Chondrocyte (in vitro differentiated cells): ENCODE measurements at regions not wholly inside any gene's neighbourhood (a gene's known extent, or its start where the extent isn't known, plus 50 kb on each side); places are given as distances from the start of the nearest gene placed in this dataset.
A peak's percentile ranks its signal among the peaks of the same experiment; 100 is the strongest.

Source experiments
- DNase-seq: peaks from one replicate; pipeline ENCODE4 v3.0.0; 2021; ENCODE audit warnings: mixed read lengths, low spot score
- H3K27ac Mint-ChIP-seq: one replicate; pipeline ENCODE4 v1.8.0; 2021; ENCODE audit warnings: mild to moderate bottlenecking, moderate library complexity, mixed read lengths; ENCODE audit not compliant: unreplicated experiment
- H3K27me3 Mint-ChIP-seq: 2 replicates; pipeline ENCODE4 v1.8.0; 2021; ENCODE audit warnings: low read depth, mixed read lengths
- H3K36me3 Mint-ChIP-seq: 2 replicates; pipeline ENCODE4 v1.8.0; 2021; ENCODE audit warnings: low read depth, mixed read lengths
- H3K4me1 Mint-ChIP-seq: 2 replicates; pipeline ENCODE4 v1.8.0; 2021; ENCODE audit warnings: low read depth, mild to moderate bottlenecking, mixed read lengths
- H3K4me3 Mint-ChIP-seq: one replicate; pipeline ENCODE4 v1.8.0; 2021; ENCODE audit warnings: mild to moderate bottlenecking, moderate library complexity, mixed read lengths; ENCODE audit not compliant: unreplicated experiment
- H3K9me3 Mint-ChIP-seq: 2 replicates; pipeline ENCODE4 v1.8.0; 2021; ENCODE audit warnings: low read depth, mixed read lengths
- CTCF ChIP-seq: fragments of 200-600 bp; sonication (generic); IDR thresholded peaks from 2 replicates; pipeline ENCODE4 v1.5.0; 2021; ENCODE audit warnings: antibody characterized with exemption, mild to moderate bottlenecking, moderate library complexity

GRCh38 chr19:28948566-28948965, 264.4 kb downstream of the UQCRFS1 start:
- Mint-ChIP-seq H3K36me3 (no peaks in the 10 kb centered on the region), H3K27me3 (no peaks in the 10 kb centered on the region), H3K9me3 (no peaks in the 10 kb centered on the region), H3K27ac (no peak overlapping the region), H3K4me1 (peaks cover 8% of the 10 kb centered on the region), H3K4me3 (no peak overlapping the region)
- no peak for TF ChIP-seq CTCF
- DNase-seq, result no peak

DNA sequence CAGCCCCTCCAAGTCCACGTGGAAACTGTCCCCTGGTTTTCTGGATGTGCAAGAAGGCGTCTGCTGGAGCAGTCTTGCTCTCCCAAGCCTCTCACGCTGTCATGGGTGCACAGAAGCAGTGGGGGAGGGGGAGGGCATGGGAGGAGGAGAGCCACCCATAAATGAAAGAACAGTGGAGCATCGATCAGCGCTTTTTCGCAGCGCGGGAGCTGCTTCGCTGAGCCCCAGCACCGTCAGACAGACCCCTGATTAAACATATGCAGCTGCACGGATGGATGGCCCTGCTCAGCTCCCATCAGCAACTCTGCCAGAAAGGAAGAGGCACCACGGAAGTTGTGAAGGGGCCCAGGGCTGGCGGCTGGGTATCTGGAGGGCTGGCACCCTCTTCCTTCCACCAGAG, 264.9 kb downstream of the UQCRFS1 start:
- peaks cover 8% of the 10 kb centered on the region for H3K4me1 Mint-ChIP-seq
- no peaks in the 10 kb centered on the region for H3K27me3 Mint-ChIP-seq
- no peak overlapping the region for H3K27ac Mint-ChIP-seq
- H3K4me3 Mint-ChIP-seq, result no peak overlapping the region
- no peak for DNase-seq
- H3K36me3 Mint-ChIP-seq, result no peaks in the 10 kb centered on the region
- TF ChIP-seq CTCF, result no peak
- no peaks in the 10 kb centered on the region for H3K9me3 Mint-ChIP-seq

- DNase-seq, result no peak
- peaks cover 27% of the 10 kb centered on the region for H3K4me1 Mint-ChIP-seq
- no peak overlapping the region for H3K27ac Mint-ChIP-seq
- no peaks in the 10 kb centered on the region for H3K36me3 Mint-ChIP-seq
- H3K4me3 Mint-ChIP-seq, result no peak overlapping the region
- H3K9me3 Mint-ChIP-seq, result peaks cover 5% of the 10 kb centered on the region
- no peaks in the 10 kb centered on the region for H3K27me3 Mint-ChIP-seq
- peak; percentile 9 for TF ChIP-seq CTCF
Measured at GRCh38 chr19:28943651-28944050, 269.3 kb downstream of the UQCRFS1 start.

DNA sequence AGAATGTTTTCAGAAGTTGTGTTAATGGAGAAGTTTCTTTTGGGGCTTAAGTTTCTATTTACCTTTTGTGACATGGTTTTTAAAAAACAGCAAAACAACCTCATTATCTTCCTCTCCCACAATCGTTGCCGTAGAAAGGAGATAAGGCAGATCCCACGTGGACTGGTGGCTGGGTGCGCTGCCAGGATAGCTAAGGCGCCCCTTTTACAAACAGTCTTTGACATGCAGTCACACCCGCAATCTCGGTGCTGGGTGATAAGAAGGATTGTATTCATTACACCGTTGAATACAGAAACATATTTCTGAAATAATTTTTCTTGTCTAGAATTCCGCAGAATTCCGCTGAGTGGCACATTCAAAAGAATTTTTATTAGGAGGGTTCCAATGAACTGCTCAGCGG, 271.1 kb downstream of the UQCRFS1 start:
- H3K9me3 Mint-ChIP-seq, result peaks cover 10% of the 10 kb centered on the region
- H3K27me3 Mint-ChIP-seq, result no peaks in the 10 kb centered on the region
- TF ChIP-seq CTCF, result no peak
- peaks cover 5% of the 10 kb centered on the region for H3K36me3 Mint-ChIP-seq
- peak overlapping the region; percentile 90 for H3K27ac Mint-ChIP-seq
- H3K4me1 Mint-ChIP-seq, result peaks cover 32% of the 10 kb centered on the region
- DNase-seq, result no peak
- H3K4me3 Mint-ChIP-seq, result no peak overlapping the region

DNA sequence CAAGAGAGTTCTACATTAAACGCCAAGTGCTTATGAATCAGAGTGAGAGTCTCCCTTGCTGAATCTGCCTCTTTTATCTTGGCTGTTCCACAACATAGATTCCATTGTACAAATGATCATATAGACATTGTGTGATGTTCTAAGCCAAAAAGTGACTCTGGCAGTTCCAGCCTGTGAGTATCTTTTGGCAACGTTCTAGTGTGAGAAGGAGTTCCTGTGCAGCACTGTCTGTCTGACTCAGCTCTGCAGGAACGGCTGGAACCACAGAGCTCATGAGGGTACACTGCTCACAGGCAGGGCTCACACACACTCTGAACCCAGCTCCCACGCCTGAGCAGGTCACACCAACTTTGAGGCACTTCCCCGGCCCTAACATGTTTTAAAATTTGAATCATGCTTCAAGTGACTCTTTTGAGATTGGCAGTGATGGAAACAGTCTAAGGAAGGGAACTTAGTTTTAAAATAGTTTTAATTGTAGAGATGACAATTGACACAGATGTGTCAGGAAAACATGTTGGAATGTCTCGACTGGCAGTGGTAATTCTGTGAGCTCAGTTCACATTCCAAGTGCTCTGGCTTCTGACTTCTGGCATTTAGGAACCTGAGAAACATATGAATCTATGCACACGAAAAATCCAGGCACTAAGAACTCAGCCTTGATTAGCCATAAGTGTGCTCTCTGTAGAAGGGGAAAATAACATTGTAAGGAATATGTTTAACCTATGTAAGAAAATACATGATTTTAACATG, 272.0 kb downstream of the UQCRFS1 start:
- no peak for DNase-seq
- no peaks in the 10 kb centered on the region for H3K27me3 Mint-ChIP-seq
- H3K9me3 Mint-ChIP-seq, result peaks cover 10% of the 10 kb centered on the region
- H3K4me1 Mint-ChIP-seq, result peaks cover 35% of the 10 kb centered on the region
- no peak for TF ChIP-seq CTCF
- no peak overlapping the region for H3K4me3 Mint-ChIP-seq
- H3K27ac Mint-ChIP-seq, result peak overlapping the region; percentile 90
- peaks cover 5% of the 10 kb centered on the region for H3K36me3 Mint-ChIP-seq
